IMR-90 (cell line): ENCODE measurements at regions not wholly inside any gene's neighbourhood (a gene's known extent, or its start where the extent isn't known, plus 50 kb on each side); places are given as distances from the start of the nearest gene placed in this dataset.

Source experiments
- ATAC-seq: fragments of 200-7000 bp; cut with Tn5 transposase; 2 replicates; pipeline ENCODE4 v1.9.1; 2020; ENCODE audit warnings: low read depth, mild to moderate bottlenecking, moderate library complexity
- BruUV-seq: library from RNA; stranded (reverse); fragments of 400-500 nt; replicated peaks from 2 replicates; lab custom pipeline; 2021; lab: Mats Ljungman, UMichigan
- CTCF ChIA-PET: fragments of 300-600 bp; formaldehyde crosslinking; extraction: SDS; loops from one replicate; lab custom pipeline; 2021; ENCODE audit warnings: antibody characterized with exemption; lab: Yijun Ruan, JAX
- POLR2A ChIA-PET: fragments of 300-600 bp; sonication (Branson Sonifier 250); formaldehyde crosslinking; loops from one replicate; lab custom pipeline; 2022; ENCODE audit warnings: antibody characterized with exemption; ENCODE audit not compliant: unreplicated experiment; lab: Charles Lee
- DNase-seq: peaks from one replicate; pipeline ENCODE4 v3.0.0; 2013
- H2AFZ ChIP-seq: replicated peaks from 2 replicates; pipeline ENCODE3; 2013; ENCODE audit warnings: low read length, mild to moderate bottlenecking; ENCODE audit not compliant: poor library complexity
- H2AK5ac ChIP-seq: 2 replicates; pipeline ENCODE4 v1.6.1; 2013; ENCODE audit warnings: low read depth, low read length, inconsistent platforms
- H2AK9ac ChIP-seq: replicated peaks from 2 replicates; pipeline ENCODE3; 2013; ENCODE audit warnings: mild to moderate bottlenecking, low read depth, low read length, moderate library complexity; ENCODE audit not compliant: poor library complexity
- H2BK120ac ChIP-seq: 2 replicates; pipeline ENCODE4 v1.6.1; 2013; ENCODE audit warnings: low read depth, low read length, inconsistent platforms
- H2BK15ac ChIP-seq: 3 replicates; pipeline ENCODE4 v1.6.1; 2013; ENCODE audit warnings: low read depth, low read length, inconsistent platforms
- H2BK20ac ChIP-seq: 2 replicates; pipeline ENCODE4 v1.6.1; 2013; ENCODE audit warnings: low read depth, mild to moderate bottlenecking, inconsistent platforms, low read length, moderate library complexity
- H2BK5ac ChIP-seq: 2 replicates; pipeline ENCODE4 v1.6.1; 2013; ENCODE audit warnings: mild to moderate bottlenecking, low read depth, low read length, inconsistent platforms; ENCODE audit not compliant: poor library complexity, severe bottlenecking
- H3K14ac ChIP-seq: replicated peaks from 2 replicates; pipeline ENCODE4 v1.6.1; 2013; ENCODE audit warnings: low read depth, low read length, inconsistent platforms
- H3K18ac ChIP-seq: 2 replicates; pipeline ENCODE4 v1.6.1; 2013; ENCODE audit warnings: low read depth, low read length, control low read depth
- H3K23ac ChIP-seq: 2 replicates; pipeline ENCODE4 v1.6.1; 2013; ENCODE audit warnings: low read depth, low read length, inconsistent platforms
- H3K27ac ChIP-seq: 2 replicates; pipeline ENCODE4 v1.5.1; 2013; ENCODE audit warnings: mild to moderate bottlenecking, control low read depth, low read length; ENCODE audit not compliant: insufficient read depth
- H3K27me3 ChIP-seq: 2 replicates; pipeline ENCODE4 v1.6.1; 2013; ENCODE audit warnings: low read length; ENCODE audit not compliant: control insufficient read depth, insufficient read depth
- H3K36me3 ChIP-seq: 2 replicates; pipeline ENCODE4 v1.6.1; 2013; ENCODE audit warnings: low read length, mixed read lengths; ENCODE audit not compliant: control insufficient read depth, insufficient read depth
- H3K4ac ChIP-seq: 2 replicates; pipeline ENCODE4 v1.6.1; 2013; ENCODE audit warnings: low read depth, low read length, inconsistent platforms
- H3K4me1 ChIP-seq: 2 replicates; pipeline ENCODE4 v1.6.1; 2013; ENCODE audit warnings: low read length, mixed read lengths; ENCODE audit not compliant: control insufficient read depth, insufficient read depth
- H3K4me2 ChIP-seq: 2 replicates; pipeline ENCODE4 v1.6.1; 2013; ENCODE audit warnings: low read depth, mild to moderate bottlenecking, control low read depth, low read length, moderate library complexity
- H3K4me3 ChIP-seq: 2 replicates; pipeline ENCODE4 v1.5.1; 2013; ENCODE audit warnings: low read depth, mild to moderate bottlenecking, control low read depth, low read length, moderate library complexity; ENCODE audit not compliant: insufficient read depth
- H3K56ac ChIP-seq: 2 replicates; pipeline ENCODE4 v1.6.1; 2013; ENCODE audit warnings: low read length, inconsistent platforms; ENCODE audit not compliant: insufficient read depth; ENCODE audit errors: extremely low read depth
- H3K79me1 ChIP-seq, 2 experiments: 2 replicates each; pipeline ENCODE4 v1.6.1; 2013; ENCODE audit warnings: low read length in 2 of 2, inconsistent platforms in 1 of 2, low read depth in 1 of 2
- H3K9ac ChIP-seq: 2 replicates; pipeline ENCODE4 v1.6.1; 2013; ENCODE audit warnings: low read depth, low read length, control low read depth
- H3K9me1 ChIP-seq: 2 replicates; pipeline ENCODE4 v1.6.1; 2013; ENCODE audit warnings: low read length, inconsistent platforms; ENCODE audit not compliant: insufficient read depth
- H3K9me3 ChIP-seq: 2 replicates; pipeline ENCODE4 v1.6.1; 2013; ENCODE audit warnings: low read length; ENCODE audit not compliant: control insufficient read depth, insufficient read depth
- H4K20me1 ChIP-seq: 2 replicates; pipeline ENCODE4 v1.6.1; 2013; ENCODE audit warnings: low read length, inconsistent platforms; ENCODE audit not compliant: insufficient read depth
- H4K5ac ChIP-seq: 2 replicates; pipeline ENCODE4 v1.6.1; 2013; ENCODE audit warnings: mild to moderate bottlenecking, low read depth, low read length, control low read depth
- H4K8ac ChIP-seq, 2 experiments: 2 replicates each; pipeline ENCODE4 v1.6.1; 2013; ENCODE audit warnings: low read depth in 2 of 2, low read length in 2 of 2, control low read depth in 1 of 2, inconsistent platforms in 1 of 2
- H4K91ac ChIP-seq: 2 replicates; pipeline ENCODE4 v1.6.1; 2013; ENCODE audit warnings: low read depth, low read length, inconsistent platforms; ENCODE audit not compliant: insufficient read depth
- ELK1 ChIP-seq: fragments of 150-350 bp; IDR thresholded peaks from 2 replicates; pipeline ENCODE4 v1.6.1; 2016; ENCODE audit warnings: low read depth, mild to moderate bottlenecking, low read length, moderate library complexity, borderline replicate concordance
- FOS ChIP-seq: fragments of 150-350 bp; IDR thresholded peaks from 2 replicates; pipeline ENCODE4 v1.6.1; 2016; ENCODE audit warnings: low read depth, low read length
- WGBS, 2 experiments: methylation state at CpG; one replicate each; pipeline versions ENCODE4 v1.1.5 to v1.1.7; 2013; ENCODE audit warnings: missing lambda C conversion rate in 2 of 2; ENCODE audit not compliant: insufficient read length in 1 of 2; ENCODE audit errors: extremely low coverage in 2 of 2; 5-methylcytosine and 5-hydroxymethylcytosine counted together
- dilution Hi-C: fragments of 300-500 bp; cut with HindIII; formaldehyde crosslinking; loops from one replicate; pipeline ENCODE4 v1.14.3; 2018; ENCODE audit warnings: low sequenced_read_pairs; ENCODE audit not compliant: unreplicated experiment
- in situ Hi-C: fragments of 300-500 bp; cut with MboI; formaldehyde crosslinking; loops from 3 replicates; pipeline ENCODE4 v1.14.3; 2019; ENCODE audit warnings: low sequenced_read_pairs, inconsistent platforms, mixed read lengths
- intact Hi-C: fragments of 100-400 bp; cut with micrococcal nuclease; formaldehyde crosslinking; loops from 2 replicates; pipeline ENCODE4 v1.10.0; 2022

GRCh38 chr2:215684448-215685237 is 248.8 kb upstream of the FN1 start:
- H3K56ac ChIP-seq = 0 out of 2 replicates have a peak overlapping the region, but pooled peaks have one; percentile 24
- peak overlapping the region; percentile 83; the same call in 1 of the 2 replicates for H4K5ac ChIP-seq
- DNase-seq (peak; percentile 76), ATAC-seq (peak; percentile 65)
- peak overlapping the region; percentile 26; the same call in 1 of the 2 replicates for H3K27ac ChIP-seq
- no peaks in the 10 kb centered on the region for H3K36me3 ChIP-seq
- peak overlapping the region; percentile 58 for H4K91ac ChIP-seq
- H3K14ac ChIP-seq = peak overlapping the region; percentile 92
- H3K9ac ChIP-seq = no peak overlapping the region
- H2AK9ac ChIP-seq = peak overlapping the region; percentile 38
- H3K9me1 ChIP-seq = no peaks in the 10 kb centered on the region; the same call in none of the 2 replicates
- dilution Hi-C loops = no loop called here
- no peak overlapping the region; the same call in 1 of the 2 replicates for H3K4me2 ChIP-seq
- ChIA-PET CTCF (interaction anchor here (0.6 to 1.0 kb wide), 3 partner anchors 24 to 447 kb away, joined by 3 to 6 read pairs (median 3); no protein-coding TSS in a partner anchor), POLR2A (no interaction called here)
- H2AFZ ChIP-seq = peak overlapping the region; percentile 66
- H3K23ac ChIP-seq = peak overlapping the region; percentile 28
- 100% methylated on average over 1 of the region's 4 CpGs; no CpG with 5 or more reads in 1 of the 2 experiments for WGBS, 2 experiments
- peak overlapping the region; percentile 11 to 65; a peak in 2 of 4 replicates for H4K8ac ChIP-seq
- intact Hi-C loops = no loop called here
- no peaks in the 10 kb centered on the region for H3K27me3 ChIP-seq
- no peaks in the 10 kb centered on the region for H3K79me1 ChIP-seq
- in situ Hi-C loops = no loop called here
- H3K4ac ChIP-seq = peak overlapping the region; percentile 67
- H3K4me1 ChIP-seq = peaks cover 19% of the 10 kb centered on the region
- H2BK15ac ChIP-seq = peak overlapping the region; percentile 92
- H2AK5ac ChIP-seq = peak overlapping the region; percentile 76
- H2BK20ac ChIP-seq = peak overlapping the region; percentile 85
- H3K4me3 ChIP-seq = no peak overlapping the region
- H2BK5ac ChIP-seq = peak overlapping the region; percentile 98
- TF ChIP-seq FOS = no peak
- TF ChIP-seq ELK1 = no peak
- no TSS peak for BruUV-seq
- H4K20me1 ChIP-seq = no peaks in the 10 kb centered on the region
- H2BK120ac ChIP-seq = peak overlapping the region; percentile 93
- no peaks in the 10 kb centered on the region for H3K9me3 ChIP-seq
- H3K18ac ChIP-seq = peak overlapping the region; percentile 97; the same call in 1 of the 2 replicates
